ENCODE measurements at regions not wholly inside any gene's neighbourhood (a gene's known extent, or its start where the extent isn't known, plus 50 kb on each side); places are given as distances from the start of the nearest gene placed in this dataset.

GRCh38 chr2:45117383-45117782 lies 108.1 kb upstream of the SIX2 start:
- no peak for DNase-seq (ENCODE audit: low read depth)
- no peak for TF ChIP-seq CTCF (conservative IDR thresholded peaks at IDR 0.05; ENCODE audit: control insufficient read depth, insufficient read depth, low read depth, low read length)
- H3K4me3 ChIP-seq (ENCODE audit: control insufficient read depth, low read depth, low read length), result no peak overlapping the region

- DNase-seq (ENCODE audit: low read depth), result no peak
- TF ChIP-seq CTCF (conservative IDR thresholded peaks at IDR 0.05; ENCODE audit: control insufficient read depth, insufficient read depth, low read depth, low read length), result no peak
- H3K4me3 ChIP-seq (ENCODE audit: control insufficient read depth, low read depth, low read length), result no peak overlapping the region
Observed at GRCh38 chr2:45115181-45115580, 105.9 kb upstream of the SIX2 start.

DNA sequence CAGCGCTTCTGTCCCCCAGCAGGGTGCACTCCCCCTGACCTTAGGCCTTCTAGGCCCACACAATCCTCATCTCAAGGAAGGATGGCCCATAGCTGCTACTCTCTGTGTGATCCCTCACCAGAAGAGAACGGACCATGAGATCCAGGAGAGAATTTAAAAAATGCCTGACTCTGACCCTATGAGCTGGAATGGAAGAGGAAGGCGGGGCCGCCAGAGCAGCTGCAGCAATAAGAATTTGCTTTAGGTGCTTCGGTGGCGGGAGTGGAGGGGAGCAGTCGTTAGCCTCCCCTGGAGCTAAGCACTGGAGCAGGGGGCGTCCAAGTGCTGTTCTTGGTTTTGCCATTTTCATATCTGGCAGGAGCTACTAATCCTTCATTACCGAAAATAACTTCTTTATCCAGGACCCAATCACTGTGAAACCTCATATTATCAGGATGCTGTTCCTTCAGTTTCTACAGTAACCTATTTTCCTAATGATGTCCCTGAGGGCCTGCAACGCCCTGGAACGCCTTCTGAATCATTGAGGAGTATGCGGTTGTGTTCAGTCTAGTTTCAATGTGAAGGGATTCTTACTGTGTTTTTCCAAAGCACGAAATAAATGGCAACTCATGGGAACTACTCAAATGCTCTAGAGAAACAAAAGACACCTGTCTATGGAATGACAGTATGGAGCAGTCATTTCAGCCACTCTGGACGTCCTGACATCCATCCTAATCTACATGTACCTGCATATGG lies 105.1 kb upstream of the SIX2 start:
- no peak for TF ChIP-seq CTCF (conservative IDR thresholded peaks at IDR 0.05; ENCODE audit: control insufficient read depth, insufficient read depth, low read depth, low read length)
- no peak for DNase-seq (ENCODE audit: low read depth)
- H3K4me3 ChIP-seq (ENCODE audit: control insufficient read depth, low read depth, low read length), result no peak overlapping the region

- no peak for DNase-seq (ENCODE audit: low read depth)
- TF ChIP-seq CTCF (conservative IDR thresholded peaks at IDR 0.05; ENCODE audit: control insufficient read depth, insufficient read depth, low read depth, low read length), result no peak
- H3K4me3 ChIP-seq (ENCODE audit: control insufficient read depth, low read depth, low read length), result no peak overlapping the region
Observed at GRCh38 chr2:45112750-45113149, 103.5 kb upstream of the SIX2 start.

DNA sequence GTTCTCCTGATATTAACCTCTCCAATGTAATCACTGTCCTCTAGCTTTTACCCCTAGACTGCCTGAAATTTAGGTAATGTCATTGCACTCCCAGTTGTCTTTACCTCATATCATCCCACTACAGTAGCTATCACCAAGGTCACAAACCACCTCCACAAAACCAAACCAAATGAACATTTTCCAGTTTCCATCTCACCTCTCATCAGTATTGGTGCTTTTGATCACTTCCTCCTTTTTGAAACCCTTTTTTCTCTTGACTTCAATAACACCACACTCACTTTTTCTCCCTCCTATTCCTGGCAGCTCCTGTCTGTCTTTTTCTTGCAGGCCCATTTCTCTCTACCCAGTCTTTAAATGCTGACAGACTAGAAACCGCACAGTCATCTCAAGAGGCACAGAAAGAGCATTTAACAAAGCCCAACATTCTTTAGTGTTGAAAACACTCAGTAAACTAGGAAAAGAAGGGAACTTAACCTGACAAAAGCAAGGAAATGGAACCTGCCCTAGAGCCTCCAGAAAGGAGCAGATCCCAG lies 95.9 kb upstream of the SIX2 start:
- DNase-seq (ENCODE audit: low read depth), result no peak
- no peak for TF ChIP-seq CTCF (conservative IDR thresholded peaks at IDR 0.05; ENCODE audit: control insufficient read depth, insufficient read depth, low read depth, low read length)
- H3K4me3 ChIP-seq (ENCODE audit: control insufficient read depth, low read depth, low read length), result no peak overlapping the region

GRCh38 chr2:45104429-45104828 lies 95.2 kb upstream of the SIX2 start:
- no peak for TF ChIP-seq CTCF (conservative IDR thresholded peaks at IDR 0.05; ENCODE audit: control insufficient read depth, insufficient read depth, low read depth, low read length)
- no peak for DNase-seq (ENCODE audit: low read depth)
- H3K4me3 ChIP-seq (ENCODE audit: control insufficient read depth, low read depth, low read length), result no peak overlapping the region
